GM12878 (cell line): ENCODE measurements at regions not wholly inside any gene's neighbourhood (a gene's known extent, or its start where the extent isn't known, plus 50 kb on each side); places are given as distances from the start of the nearest gene placed in this dataset.

Source experiments
- ATAC-seq: fragments of 200-7000 bp; cut with Tn5 transposase; 3 replicates; pipeline ENCODE4 v1.9.1; 2020; ENCODE audit warnings: mild to moderate bottlenecking, moderate library complexity
- BruUV-seq: library from RNA; stranded (reverse); fragments of 400-500 nt; replicated peaks from 2 replicates; lab custom pipeline; 2021; lab: Mats Ljungman, UMichigan
- CTCF ChIA-PET: fragments of 300-600 bp; sonication (Branson Sonifier 250); formaldehyde crosslinking; extraction: SDS; loops from one replicate; lab custom pipeline; 2021; ENCODE audit warnings: inconsistent platforms; lab: Yijun Ruan, JAX
- POLR2A ChIA-PET: fragments of 350-600 bp; formaldehyde crosslinking; extraction: SDS; loops from one replicate; lab custom pipeline; 2021; ENCODE audit warnings: inconsistent platforms; lab: Charles Lee
- RAD21 ChIA-PET: fragments of 300-600 bp; sonication (Branson Sonifier 250); formaldehyde crosslinking; loops from one replicate; lab custom pipeline; 2023; ENCODE audit warnings: antibody characterized with exemption; ENCODE audit not compliant: unreplicated experiment; lab: Charles Lee
- SMC1A ChIA-PET: fragments of 300-600 bp; sonication (Branson Sonifier 250); formaldehyde crosslinking; loops from one replicate; lab custom pipeline; 2023; ENCODE audit not compliant: unreplicated experiment, uncharacterized antibody; lab: Charles Lee
- DNase-seq: peaks from one replicate; pipeline ENCODE4 v3.0.0-alpha.2; 2011; ENCODE audit warnings: low read depth, low spot score
- FAIRE-seq: peaks from 3 replicates; lab custom pipeline; 2011; peaks lifted over from hg19 to GRCh38; lab: Jason Lieb, UNC
- H2AFZ ChIP-seq: 2 replicates; pipeline ENCODE4 v1.6.0; 2011; ENCODE audit warnings: low read depth, low read length, control low read depth; ENCODE audit not compliant: control insufficient read depth
- H3K27ac ChIP-seq: 2 replicates; pipeline ENCODE4 v1.5.1; 2011; ENCODE audit warnings: control low read depth; ENCODE audit not compliant: control insufficient read depth, insufficient read depth
- H3K27me3 ChIP-seq, 2 experiments: replicated peaks in 1 of 2; 2 replicates each; pipeline versions ENCODE4 v1.6.0 to v1.6.1; 2011; ENCODE audit warnings: low read length in 1 of 2; ENCODE audit not compliant: control insufficient read depth in 2 of 2, insufficient read depth in 2 of 2
- H3K36me3 ChIP-seq, 2 experiments: 2 replicates each; pipeline ENCODE4 v1.5.1; 2011; ENCODE audit warnings: low read length in 1 of 2; ENCODE audit not compliant: control insufficient read depth in 2 of 2, insufficient read depth in 2 of 2
- H3K4me1 ChIP-seq: 2 replicates; pipeline ENCODE4 v1.6.1; 2011; ENCODE audit warnings: mild to moderate bottlenecking, low read length, moderate library complexity, mixed read lengths; ENCODE audit not compliant: control insufficient read depth, insufficient read depth
- H3K4me2 ChIP-seq: 2 replicates; pipeline ENCODE4 v1.6.0; 2011; ENCODE audit warnings: control low read depth; ENCODE audit not compliant: control insufficient read depth, insufficient read depth
- H3K4me3 ChIP-seq: fragments of 200-600 bp; sonication (generic); 2 replicates; pipeline ENCODE4 v1.5.1; 2016
- H3K79me2 ChIP-seq: 2 replicates; pipeline ENCODE4 v1.6.0; 2011; ENCODE audit warnings: low read length; ENCODE audit not compliant: control insufficient read depth, insufficient read depth
- H3K9ac ChIP-seq: 2 replicates; pipeline ENCODE4 v1.8.0; 2011; ENCODE audit warnings: low read length, control low read depth, mixed read lengths; ENCODE audit not compliant: control insufficient read depth, insufficient read depth
- H3K9me3 ChIP-seq: replicated peaks from 3 replicates; pipeline ENCODE4 v1.5.1; 2011; ENCODE audit warnings: mild to moderate bottlenecking, low read length; ENCODE audit not compliant: control insufficient read depth, insufficient read depth
- H4K20me1 ChIP-seq: 2 replicates; pipeline ENCODE4 v1.6.0; 2011; ENCODE audit not compliant: control insufficient read depth, insufficient read depth
- CHD2 ChIP-seq: IDR thresholded peaks from 2 replicates; pipeline ENCODE4 v1.6.1; 2011; ENCODE audit warnings: low read depth, low read length, improper control_type of control experiment, borderline replicate concordance
- CREB1 ChIP-seq: IDR thresholded peaks from 2 replicates; pipeline ENCODE4 v1.6.1; 2012; ENCODE audit warnings: low read depth, mild to moderate bottlenecking, inconsistent platforms
- EGR1 ChIP-seq, 2 experiments: IDR thresholded peaks; 1 replicate in 1 of 2; 2 replicates in 1 of 2; pipeline ENCODE4 v1.6.1; 2011 to 2012; ENCODE audit warnings: low read depth in 2 of 2, low read length in 2 of 2, borderline replicate concordance in 1 of 2, mild to moderate bottlenecking in 1 of 2, moderate library complexity in 1 of 2
- FOXK2 ChIP-seq: fragments of 450-650 bp; IDR thresholded peaks from 2 replicates; pipeline ENCODE4 v1.6.1; 2017; ENCODE audit warnings: mild to moderate bottlenecking, moderate library complexity
- IKZF2 ChIP-seq, 2 experiments: fragments of 450-650 bp; IDR thresholded peaks; 2 replicates each; pipeline ENCODE4 v1.6.1; 2017; ENCODE audit warnings: mild to moderate bottlenecking in 2 of 2, moderate library complexity in 2 of 2
- NR2C2 ChIP-seq: IDR thresholded peaks from 2 replicates; pipeline ENCODE4 v1.6.1; 2011; ENCODE audit warnings: borderline replicate concordance, low read depth; ENCODE audit not compliant: control insufficient read depth, insufficient read length
- POLR2AphosphoS2 ChIP-seq: IDR thresholded peaks from 2 replicates; pipeline ENCODE4 v1.6.1; 2011; ENCODE audit warnings: low read depth, mild to moderate bottlenecking, low read length, improper control_type of control experiment, moderate library complexity
- SMAD1 ChIP-seq: fragments of 450-650 bp; IDR thresholded peaks from 2 replicates; pipeline ENCODE4 v1.6.1; 2018; ENCODE audit warnings: mild to moderate bottlenecking, low read depth; ENCODE audit not compliant: partially characterized antibody
- SUPT20H ChIP-seq: IDR thresholded peaks from 2 replicates; pipeline ENCODE4 v1.6.1; 2011; ENCODE audit warnings: low read depth, mild to moderate bottlenecking, low read length, moderate library complexity, borderline replicate concordance; ENCODE audit not compliant: control insufficient read depth
- YBX1 ChIP-seq: fragments of 450-650 bp; IDR thresholded peaks from 2 replicates; pipeline ENCODE4 v1.6.1; 2016; ENCODE audit warnings: antibody characterized with exemption
- ZBTB4 ChIP-seq: fragments of 450-650 bp; formaldehyde crosslinking; IDR thresholded peaks from 2 replicates; pipeline ENCODE4 v1.4.0; 2022; ENCODE audit warnings: mild to moderate bottlenecking, moderate library complexity
- ZNF24 ChIP-seq: fragments of 450-650 bp; IDR thresholded peaks from 2 replicates; pipeline ENCODE4 v1.6.1; 2017; ENCODE audit warnings: antibody characterized with exemption, mild to moderate bottlenecking
- WGBS: methylation state at CpG from one replicate; pipeline ENCODE4 v1.1.6; 2016; ENCODE audit warnings: low lambda C conversion rate; ENCODE audit not compliant: insufficient replicate concordance, insufficient coverage; ENCODE audit errors: missing lambda C conversion rate; 5-methylcytosine and 5-hydroxymethylcytosine counted together
- in situ Hi-C: fragments of 300-500 bp; cut with MboI; formaldehyde crosslinking; loops from 9 replicates; pipeline ENCODE4 v1.14.3; 2018; ENCODE audit warnings: mixed read lengths
- intact Hi-C: fragments of 100-400 bp; cut with micrococcal nuclease; formaldehyde crosslinking; loops from one replicate; pipeline ENCODE4 v1.14.2; 2022; ENCODE audit not compliant: unreplicated experiment
- TF ChIP-seq, protein P1 (sequence below): IDR thresholded peaks from 2 replicates; pipeline ENCODE4 v1.6.1; 2011; ENCODE audit warnings: mild to moderate bottlenecking, low read depth, low read length, moderate library complexity; ENCODE audit not compliant: insufficient replicate concordance

GRCh38 chr3:18057471-18058091 is 315.1 kb upstream of the TBC1D5 start:
- in situ Hi-C loops (no loop called here), intact Hi-C loops (no loop called here)
- DNase-seq (no peak), FAIRE-seq (no peak), ATAC-seq (no peak)
- POLR2A ChIA-PET, result no interaction called here
- H3K79me2 ChIP-seq, result no peaks in the 10 kb centered on the region
- H3K4me3 ChIP-seq, result no peak overlapping the region
- H3K27ac ChIP-seq, result no peak overlapping the region
- TF ChIP-seq IKZF2 (IDR thresholded peaks at IDR 0.05), result no peak
- TF ChIP-seq SUPT20H, result no peak
- TF ChIP-seq YBX1, result no peak
- TF ChIP-seq NR2C2, result no peak
- CTCF ChIA-PET, result no interaction called here
- BruUV-seq, result no TSS peak
- no peak overlapping the region for H3K9ac ChIP-seq
- H3K9me3 ChIP-seq, result no peaks in the 10 kb centered on the region
- whole genome bisulfite sequencing, result 18% methylated on average over 2 of the region's 2 CpGs
- H3K4me2 ChIP-seq, result no peak overlapping the region
- SMC1A ChIA-PET, result no interaction called here
- H4K20me1 ChIP-seq, result no peaks in the 10 kb centered on the region
- H3K27me3 ChIP-seq, result no peaks in the 10 kb centered on the region
- RAD21 ChIA-PET, result no interaction called here
- H3K4me1 ChIP-seq, result no peaks in the 10 kb centered on the region
- H3K36me3 ChIP-seq, result no peaks in the 10 kb centered on the region
- H2AFZ ChIP-seq, result no peak overlapping the region

GRCh38 chr3:18054625-18055024 is 312.2 kb upstream of the TBC1D5 start:
- Histone ChIP-seq H3K36me3 (no peaks in the 10 kb centered on the region), H3K79me2 (no peaks in the 10 kb centered on the region), H3K4me3 (no peak overlapping the region), H2AFZ (no peak overlapping the region), H3K27ac (no peak overlapping the region), H3K9ac (no peak overlapping the region), H3K4me2 (no peak overlapping the region), H3K9me3 (no peaks in the 10 kb centered on the region), H3K27me3 (no peaks in the 10 kb centered on the region), H4K20me1 (no peaks in the 10 kb centered on the region), H3K4me1 (no peaks in the 10 kb centered on the region)
- in situ Hi-C loops (no loop called here), intact Hi-C loops (no loop called here)
- FAIRE-seq (no peak), ATAC-seq (no peak), DNase-seq (no peak)
- WGBS, result 0% methylated on average over 1 of the region's 1 CpG
- ChIA-PET SMC1A (no interaction called here), POLR2A (no interaction called here), CTCF (no interaction called here), RAD21 (no interaction called here)
- BruUV-seq, result no TSS peak
- TF ChIP-seq EGR1 (IDR thresholded peaks at IDR 0.05; ENCODE audit: borderline replicate concordance in 1 of 2, low read depth in 2 of 2, low read length in 2 of 2) (no peak), FOXK2 (no peak), SMAD1 (no peak), ZNF24 (no peak), CREB1 (no peak), CHD2 (no peak), POLR2AphosphoS2 (no peak), ZBTB4 (CRISPR knock-in tag) (no peak)
- TF ChIP-seq, protein P1, sequence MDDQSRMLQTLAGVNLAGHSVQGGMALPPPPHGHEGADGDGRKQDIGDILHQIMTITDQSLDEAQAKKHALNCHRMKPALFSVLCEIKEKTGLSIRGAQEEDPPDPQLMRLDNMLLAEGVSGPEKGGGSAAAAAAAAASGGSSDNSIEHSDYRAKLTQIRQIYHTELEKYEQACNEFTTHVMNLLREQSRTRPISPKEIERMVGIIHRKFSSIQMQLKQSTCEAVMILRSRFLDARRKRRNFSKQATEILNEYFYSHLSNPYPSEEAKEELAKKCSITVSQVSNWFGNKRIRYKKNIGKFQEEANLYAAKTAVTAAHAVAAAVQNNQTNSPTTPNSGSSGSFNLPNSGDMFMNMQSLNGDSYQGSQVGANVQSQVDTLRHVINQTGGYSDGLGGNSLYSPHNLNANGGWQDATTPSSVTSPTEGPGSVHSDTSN, result no peak
